SIG-M5 (cell line): ENCODE measurements at regions not wholly inside any gene's neighbourhood (a gene's known extent, or its start where the extent isn't known, plus 50 kb on each side); places are given as distances from the start of the nearest gene placed in this dataset.

Experiments
- DNase-seq: peaks from one replicate; lab custom pipeline; 2025; lab: John Stamatoyannopoulos, UW

DNA sequence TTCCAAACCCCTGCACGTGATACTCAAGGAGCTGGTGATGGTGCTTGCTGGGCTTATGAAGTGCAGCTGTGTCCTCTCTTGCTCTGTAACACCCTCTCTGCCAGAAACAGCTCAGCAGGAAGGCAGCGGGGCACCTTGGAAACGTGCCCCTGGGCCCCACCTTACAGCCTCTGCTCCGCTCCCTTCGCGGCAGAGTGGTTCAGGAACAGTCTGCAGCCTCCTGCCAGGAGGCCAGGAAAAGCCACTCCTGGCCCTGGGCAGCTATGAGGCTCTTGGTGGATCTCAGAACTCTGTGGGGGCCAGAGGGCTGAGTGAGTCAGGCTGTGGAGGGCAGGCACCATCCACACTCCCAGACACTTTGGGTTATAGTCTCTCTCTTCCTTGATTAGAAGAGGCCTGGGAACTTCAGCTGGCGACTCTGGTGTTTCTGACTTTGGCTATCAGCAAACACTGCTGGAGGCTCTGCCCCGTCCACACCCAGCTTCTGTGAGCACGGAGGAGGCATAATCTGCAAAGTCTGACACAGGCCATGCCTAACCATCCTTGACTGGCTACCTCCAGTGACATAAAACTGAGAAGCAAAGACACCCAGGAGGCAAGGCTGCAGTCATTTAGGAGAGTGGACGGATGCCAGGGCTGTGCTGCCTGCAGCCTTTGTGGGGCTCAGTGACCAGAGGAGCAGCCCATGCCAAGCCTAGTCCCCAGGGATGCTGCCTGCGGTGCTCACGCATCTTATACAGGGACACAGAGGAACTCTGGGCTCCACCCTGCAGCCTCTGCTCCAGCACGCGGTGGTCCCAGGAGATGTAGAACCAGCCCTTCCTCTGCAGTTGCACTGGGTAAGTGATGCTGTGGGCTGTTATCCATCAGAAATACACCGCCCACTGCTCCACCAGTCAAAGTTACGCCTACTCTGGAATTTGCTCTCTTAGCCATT, 65.3 kb downstream of the METRNL start:
- DNase-seq, result no peak

DNA sequence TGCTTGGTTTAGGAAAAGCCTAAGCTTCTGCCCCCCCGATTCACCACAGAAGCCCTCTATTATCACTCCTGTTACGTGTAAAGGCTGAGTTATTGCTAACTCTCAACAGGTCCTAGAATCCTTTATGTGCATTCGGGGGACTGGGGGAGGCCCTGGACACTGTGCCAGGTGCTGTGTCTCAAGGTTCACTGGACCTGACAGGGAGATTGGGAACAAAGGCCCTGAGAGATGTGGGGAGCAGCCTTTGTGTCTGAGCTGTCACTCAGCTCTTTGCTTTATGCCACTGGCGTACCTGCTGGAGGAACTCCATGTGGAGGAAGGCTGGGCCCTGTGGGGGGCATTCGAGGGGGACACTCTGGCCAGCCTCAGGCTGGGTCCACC, 65.9 kb downstream of the METRNL start:
- DNase-seq, result no peak

- DNase-seq, result no peak
These were observed 66.4 kb downstream of the METRNL start for GRCh38 chr17:83145831-83146230.

- no peak for DNase-seq
These were observed 66.9 kb downstream of the METRNL start for GRCh38 chr17:83146347-83146746.

GRCh38 chr17:83147280-83147679, 67.9 kb downstream of the METRNL start:
- DNase-seq, result no peak

GRCh38 chr17:83148317-83149028, 69.1 kb downstream of the METRNL start:
- DNase-seq, result no peak

- no peak for DNase-seq
These were observed 69.8 kb downstream of the METRNL start for GRCh38 chr17:83149029-83149725.

GRCh38 chr17:83149761-83150251, 70.4 kb downstream of the METRNL start:
- no peak for DNase-seq

DNA sequence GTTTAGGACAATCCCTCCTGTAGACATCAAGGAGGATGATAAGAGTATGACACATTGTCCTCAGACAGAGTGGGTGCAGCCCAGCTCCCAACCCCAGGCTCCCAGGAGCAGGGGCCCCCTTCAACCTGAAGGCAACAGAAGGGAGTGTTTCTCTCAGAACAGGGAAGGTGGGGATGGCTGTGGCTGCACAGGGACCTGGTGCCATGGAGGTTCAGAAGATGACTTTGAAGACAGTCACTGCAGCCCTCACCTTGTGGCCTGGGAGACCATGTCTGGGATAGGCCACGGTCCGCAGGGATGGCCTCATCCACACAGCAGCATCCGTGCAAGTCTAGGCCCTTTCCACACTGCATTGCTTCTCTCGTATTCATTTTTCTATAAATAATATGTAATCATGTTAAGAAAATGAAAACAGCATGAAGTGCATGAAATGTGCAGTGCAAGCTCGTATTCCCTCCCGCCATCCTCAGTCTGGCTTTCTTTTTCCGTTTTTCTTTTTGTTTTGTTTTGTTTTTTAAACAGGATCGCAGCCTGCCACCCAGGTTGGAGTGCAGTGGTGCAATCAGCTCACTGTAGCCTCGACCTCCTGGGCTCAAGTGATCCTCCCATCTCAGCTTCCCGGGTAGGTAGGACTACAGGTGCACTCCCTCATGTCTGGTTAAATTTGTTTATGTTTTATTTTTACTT, 71.1 kb downstream of the METRNL start:
- no peak for DNase-seq

DNA sequence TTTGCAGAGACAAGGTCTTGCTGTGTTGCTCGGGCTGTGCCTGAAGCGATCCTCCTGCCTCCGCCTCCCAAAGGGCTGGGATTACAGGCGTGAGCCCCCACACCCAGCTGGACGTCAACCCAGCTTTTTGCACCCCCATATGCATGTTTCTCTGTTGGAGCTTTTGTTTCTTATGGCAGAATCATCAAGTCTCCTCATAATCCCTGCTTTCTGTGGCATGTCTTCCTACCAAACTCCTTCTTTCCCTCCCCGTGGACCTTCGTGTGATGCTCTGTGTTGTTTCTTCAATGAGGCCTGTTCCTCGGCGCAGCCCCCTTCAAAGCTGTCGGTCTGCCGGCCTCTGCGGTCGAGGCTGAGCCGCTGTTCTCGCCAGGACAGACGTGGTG, 71.6 kb downstream of the METRNL start:
- DNase-seq, result no peak

GRCh38 chr17:83151442-83152226, 72.2 kb downstream of the METRNL start:
- DNase-seq, result no peak

DNA sequence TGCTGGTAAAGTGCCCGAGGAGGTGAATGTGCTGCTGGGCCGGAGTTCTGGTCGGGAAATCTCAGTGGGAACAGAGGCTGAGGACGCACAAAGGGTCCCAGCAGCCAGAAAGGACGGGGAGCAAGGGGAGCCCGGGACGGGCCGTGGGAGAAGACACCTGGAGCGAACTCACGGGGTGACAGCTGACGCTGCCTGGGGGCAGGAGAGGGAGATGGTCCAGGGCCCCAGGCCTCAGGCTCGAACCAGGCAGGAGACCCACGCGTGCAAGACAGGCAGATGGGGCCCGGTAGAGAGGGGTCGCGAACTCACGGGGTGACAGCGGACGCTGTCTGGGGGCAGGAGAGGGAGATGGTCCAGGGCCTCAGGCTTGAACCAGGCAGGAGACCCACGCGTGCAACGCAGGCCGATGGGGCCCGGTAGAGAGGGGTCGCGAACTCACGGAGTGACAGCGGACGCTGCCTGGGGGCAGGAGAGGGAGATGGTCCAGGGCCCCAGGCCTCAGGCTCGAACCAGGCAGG, 72.9 kb downstream of the METRNL start:
- no peak for DNase-seq

DNA sequence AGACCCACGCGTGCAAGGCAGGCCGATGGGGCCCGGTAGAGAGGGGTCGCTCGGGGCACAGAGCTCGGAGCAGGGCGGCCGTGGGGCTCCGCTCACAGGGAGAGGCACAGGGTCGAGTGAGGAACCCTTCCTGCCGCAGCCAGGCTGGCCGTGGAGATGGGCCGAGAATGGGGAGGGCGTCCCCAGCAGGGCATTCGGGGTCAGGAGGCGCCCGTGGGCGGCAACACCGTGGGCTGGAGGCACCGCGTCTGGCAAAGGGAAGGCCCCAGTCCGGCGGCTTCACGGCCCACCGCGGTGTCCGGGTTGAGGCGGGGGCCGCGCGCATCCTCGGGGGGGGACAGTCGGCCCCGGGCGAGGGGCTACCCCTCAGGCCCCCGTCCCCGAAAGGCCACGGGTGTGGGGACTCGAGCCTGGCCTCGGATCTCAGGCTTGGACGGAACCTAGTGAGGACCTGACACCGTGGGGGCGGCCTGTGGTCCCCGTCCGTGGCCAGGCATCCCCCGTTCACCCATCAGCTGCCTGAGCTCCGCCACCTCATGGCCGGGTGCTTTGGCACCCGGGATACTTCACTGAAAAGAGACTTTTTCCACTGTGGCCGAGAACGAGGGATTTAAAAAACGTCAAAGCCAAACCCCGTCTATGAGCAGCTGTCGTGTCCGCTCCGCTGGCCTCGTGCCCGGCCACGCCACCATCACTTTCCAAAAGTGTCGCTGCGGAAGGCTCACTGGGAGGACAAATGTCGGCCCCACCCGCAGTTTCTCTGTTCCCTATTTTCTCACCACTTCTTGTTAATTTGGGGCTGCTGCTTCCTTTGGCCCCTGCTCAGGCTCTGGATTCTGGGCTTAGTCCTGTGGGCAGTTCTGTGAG, 73.6 kb downstream of the METRNL start:
- no peak for DNase-seq

- DNase-seq, result no peak
These were observed 74.4 kb downstream of the METRNL start for GRCh38 chr17:83153681-83154310.

- no peak for DNase-seq
These were observed 75.1 kb downstream of the METRNL start for GRCh38 chr17:83154311-83155127.

GRCh38 chr17:83155128-83156121, 76.0 kb downstream of the METRNL start:
- DNase-seq, result no peak

- DNase-seq, result no peak
These were observed 77.0 kb downstream of the METRNL start for GRCh38 chr17:83156408-83156807.
